ENCODE measurements at regions not wholly inside any gene's neighbourhood (a gene's known extent, or its start where the extent isn't known, plus 50 kb on each side); places are given as distances from the start of the nearest gene placed in this dataset.

GRCh38 chrX:84876876-84877275, 126.8 kb upstream of the APOOL start:
- no peak for ATAC-seq (replicated peaks)
- DNase-seq = no peak
- Mint-ChIP-seq H3K36me3 (ENCODE audit: insufficient read depth) (no peaks in the 10 kb centered on the region), H3K9me3 (no peaks in the 10 kb centered on the region), H3K27ac (no peak overlapping the region), H3K4me1 (ENCODE audit: low read depth in 2 of 2) (no peaks in the 10 kb centered on the region), H3K27me3 (no peaks in the 10 kb centered on the region), H3K4me3 (no peak overlapping the region)

- Mint-ChIP-seq H3K4me1 (ENCODE audit: low read depth in 2 of 2) (no peaks in the 10 kb centered on the region), H3K4me3 (no peak overlapping the region), H3K27ac (no peak overlapping the region), H3K9me3 (no peaks in the 10 kb centered on the region), H3K27me3 (no peaks in the 10 kb centered on the region), H3K36me3 (ENCODE audit: insufficient read depth) (no peaks in the 10 kb centered on the region)
- ATAC-seq (replicated peaks) = no peak
- DNase-seq = no peak
Measured at GRCh38 chrX:84893897-84894296, 109.8 kb upstream of the APOOL start.

- ATAC-seq (replicated peaks) (no peak), DNase-seq (no peak)
- Mint-ChIP-seq H3K27ac (no peak overlapping the region), H3K9me3 (peaks cover 0 to 7% of the 10 kb centered on the region in 2 donors), H3K27me3 (no peaks in the 10 kb centered on the region), H3K36me3 (ENCODE audit: insufficient read depth) (no peaks in the 10 kb centered on the region), H3K4me1 (ENCODE audit: low read depth in 2 of 2) (no peaks in the 10 kb centered on the region), H3K4me3 (no peak overlapping the region)
Measured at GRCh38 chrX:84907324-84907968, 96.2 kb upstream of the APOOL start.

DNA sequence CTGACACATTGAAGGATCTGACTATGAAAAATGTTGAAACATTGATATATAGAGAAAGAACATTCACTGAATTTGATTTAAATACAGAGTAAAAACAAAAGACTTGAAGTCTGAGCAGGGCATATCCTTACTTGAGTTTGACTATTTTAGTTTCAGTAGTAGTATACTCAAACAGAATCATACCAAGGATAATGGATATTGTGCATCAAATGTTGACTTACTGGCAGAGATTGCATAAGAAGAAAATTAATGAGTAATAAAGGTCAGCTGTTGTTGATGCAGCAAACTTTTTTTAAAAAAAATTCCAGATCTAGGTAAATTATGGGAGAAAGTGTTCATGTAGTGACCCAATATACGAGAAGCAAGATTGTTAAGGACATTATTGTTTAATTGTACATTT, 94.5 kb upstream of the APOOL start:
- Mint-ChIP-seq H3K9me3 (peaks cover 0 to 2% of the 10 kb centered on the region in 2 donors), H3K36me3 (ENCODE audit: insufficient read depth) (no peaks in the 10 kb centered on the region), H3K27me3 (no peaks in the 10 kb centered on the region), H3K4me3 (no peak overlapping the region), H3K27ac (no peak overlapping the region), H3K4me1 (ENCODE audit: low read depth in 2 of 2) (no peaks in the 10 kb centered on the region)
- ATAC-seq (replicated peaks) (no peak), DNase-seq (no peak)

DNA sequence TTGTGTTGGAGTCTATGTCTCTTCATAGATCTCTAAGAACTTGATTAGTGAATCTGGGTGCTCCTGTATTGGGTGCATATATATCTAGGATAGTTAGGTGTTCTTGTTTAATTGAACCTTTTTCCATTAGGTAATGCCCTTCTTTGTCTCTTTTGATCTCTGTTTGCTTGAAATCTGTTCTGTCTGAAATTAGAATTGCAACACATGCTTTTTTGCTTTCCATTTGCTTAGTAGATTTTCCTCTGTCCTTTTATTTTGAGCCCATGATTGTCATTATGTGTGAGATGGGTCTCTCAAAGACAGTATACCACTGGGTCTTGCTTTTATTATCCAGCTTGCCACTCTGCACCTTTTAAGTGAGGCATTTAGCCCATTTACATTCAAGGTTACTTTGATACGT, 79.1 kb upstream of the APOOL start:
- no peaks in the 10 kb centered on the region for H3K27me3 Mint-ChIP-seq
- no peak overlapping the region for H3K27ac Mint-ChIP-seq
- H3K36me3 Mint-ChIP-seq (ENCODE audit: insufficient read depth) = no peaks in the 10 kb centered on the region
- no peak overlapping the region for H3K4me3 Mint-ChIP-seq
- H3K9me3 Mint-ChIP-seq = no peaks in the 10 kb centered on the region
- ATAC-seq (replicated peaks) (no peak), DNase-seq (no peak)
- H3K4me1 Mint-ChIP-seq (ENCODE audit: low read depth in 2 of 2) = no peaks in the 10 kb centered on the region

- no peak for DNase-seq
- Mint-ChIP-seq H3K36me3 (ENCODE audit: insufficient read depth) (no peaks in the 10 kb centered on the region), H3K4me1 (ENCODE audit: low read depth in 2 of 2) (no peaks in the 10 kb centered on the region), H3K27me3 (no peaks in the 10 kb centered on the region), H3K27ac (no peak overlapping the region), H3K4me3 (no peak overlapping the region), H3K9me3 (no peaks in the 10 kb centered on the region)
- ATAC-seq (replicated peaks) = no peak
Measured at GRCh38 chrX:84932814-84933213, 70.9 kb upstream of the APOOL start.

DNA sequence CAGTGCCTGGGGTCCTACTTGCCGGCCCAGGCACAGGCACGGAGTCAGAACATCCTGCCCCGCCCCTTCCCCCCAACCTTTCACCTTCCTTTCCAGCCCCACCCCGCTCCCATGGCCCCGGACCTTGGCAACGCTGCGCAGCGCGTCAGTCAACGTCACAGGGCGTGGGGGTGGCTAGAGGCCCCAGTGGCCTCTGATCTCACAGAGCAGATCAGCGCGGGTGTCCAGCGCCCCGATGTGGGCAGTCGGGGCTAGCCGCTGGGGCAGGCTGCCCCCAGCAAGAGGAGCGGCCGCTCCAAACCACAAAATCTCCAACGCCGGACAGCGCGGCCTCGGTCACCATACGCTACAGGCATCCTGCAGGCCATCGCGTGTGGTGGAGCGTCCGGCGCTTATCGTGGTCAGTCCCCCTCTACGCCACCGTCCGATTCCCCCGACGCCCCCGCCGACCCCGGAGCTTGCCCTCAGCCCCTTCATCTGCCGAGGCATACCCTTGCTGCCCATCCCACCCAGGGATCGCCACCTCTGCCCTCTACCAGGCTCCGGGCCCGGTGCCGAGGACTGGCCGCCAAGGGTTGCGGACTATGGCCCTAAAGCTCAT, 69.6 kb upstream of the APOOL start:
- H3K27me3 Mint-ChIP-seq = no peaks in the 10 kb centered on the region
- H3K27ac Mint-ChIP-seq = no peak overlapping the region
- ATAC-seq (replicated peaks) = no peak
- no peaks in the 10 kb centered on the region for H3K9me3 Mint-ChIP-seq
- no peaks in the 10 kb centered on the region for H3K4me1 Mint-ChIP-seq (ENCODE audit: low read depth in 2 of 2)
- H3K4me3 Mint-ChIP-seq = no peak overlapping the region
- H3K36me3 Mint-ChIP-seq (ENCODE audit: insufficient read depth) = no peaks in the 10 kb centered on the region
- DNase-seq = no peak
